H9 (cell line): ENCODE measurements at regions not wholly inside any gene's neighbourhood (a gene's known extent, or its start where the extent isn't known, plus 50 kb on each side); places are given as distances from the start of the nearest gene placed in this dataset.

Experiments
- DNase-seq: peaks from one replicate; pipeline ENCODE4 v3.0.0-alpha.2; 2017
- H2AFZ ChIP-seq: one replicate; pipeline ENCODE4 v1.6.1; 2013; ENCODE audit warnings: mild to moderate bottlenecking, low read length, control low read depth, moderate library complexity
- H2AK5ac ChIP-seq: 2 replicates; pipeline ENCODE4 v1.6.1; 2013; ENCODE audit warnings: low read length, control low read depth, mixed read lengths; ENCODE audit not compliant: insufficient read length
- H2BK120ac ChIP-seq: one replicate; pipeline ENCODE4 v1.6.1; 2013; ENCODE audit warnings: low read depth, mild to moderate bottlenecking, low read length, control low read depth, inconsistent platforms; ENCODE audit not compliant: poor library complexity, severe bottlenecking
- H2BK12ac ChIP-seq: 2 replicates; pipeline ENCODE4 v1.6.1; 2013; ENCODE audit warnings: low read length, control low read depth, mixed read lengths, low read depth; ENCODE audit not compliant: insufficient read length
- H2BK15ac ChIP-seq: 2 replicates; pipeline ENCODE4 v1.6.1; 2013; ENCODE audit warnings: low read depth, low read length, control low read depth
- H2BK20ac ChIP-seq: one replicate; pipeline ENCODE4 v1.6.1; 2013; ENCODE audit warnings: low read depth, mild to moderate bottlenecking, low read length, control low read depth, inconsistent platforms; ENCODE audit not compliant: poor library complexity, severe bottlenecking
- H2BK5ac ChIP-seq: 2 replicates; pipeline ENCODE4 v1.6.1; 2013; ENCODE audit warnings: low read length, control low read depth, mixed read lengths; ENCODE audit not compliant: insufficient read length
- H3K14ac ChIP-seq: 2 replicates; pipeline ENCODE4 v1.6.1; 2013; ENCODE audit warnings: low read length, control low read depth; ENCODE audit not compliant: insufficient read depth
- H3K18ac ChIP-seq: 2 replicates; pipeline ENCODE4 v1.6.1; 2013; ENCODE audit warnings: low read depth, mild to moderate bottlenecking, mixed read lengths, low read length, control low read depth; ENCODE audit not compliant: insufficient read length
- H3K23ac ChIP-seq: 2 replicates; pipeline ENCODE4 v1.6.1; 2013; ENCODE audit warnings: low read length, control low read depth, mixed read lengths, low read depth; ENCODE audit not compliant: insufficient read length
- H3K23me2 ChIP-seq: 2 replicates; pipeline ENCODE4 v1.6.1; 2013; ENCODE audit warnings: low read depth, mild to moderate bottlenecking, mixed read lengths, low read length, control low read depth; ENCODE audit not compliant: insufficient read length, poor library complexity, severe bottlenecking
- H3K27ac ChIP-seq: 2 replicates; pipeline ENCODE4 v1.5.1; 2013; ENCODE audit warnings: low read length, control low read depth, mixed read lengths, low read depth; ENCODE audit not compliant: insufficient read length
- H3K27me3 ChIP-seq: 2 replicates; pipeline ENCODE4 v1.6.1; 2013; ENCODE audit warnings: low read length, control low read depth, inconsistent platforms; ENCODE audit not compliant: insufficient read depth
- H3K4ac ChIP-seq: 2 replicates; pipeline ENCODE4 v1.6.1; 2013; ENCODE audit warnings: low read depth, mild to moderate bottlenecking, control low read depth, inconsistent platforms, low read length, moderate library complexity
- H3K4me1 ChIP-seq: 2 replicates; pipeline ENCODE4 v1.6.1; 2013; ENCODE audit warnings: low read length, control low read depth, inconsistent platforms; ENCODE audit not compliant: insufficient read depth
- H3K4me2 ChIP-seq: 2 replicates; pipeline ENCODE4 v1.6.1; 2013; ENCODE audit warnings: low read length, control low read depth, mixed read lengths; ENCODE audit not compliant: insufficient read length, insufficient read depth
- H3K56ac ChIP-seq: 2 replicates; pipeline ENCODE4 v1.6.1; 2013; ENCODE audit warnings: low read depth, mild to moderate bottlenecking, mixed read lengths, low read length, control low read depth; ENCODE audit not compliant: insufficient read length
- H3K79me1 ChIP-seq: 2 replicates; pipeline ENCODE4 v1.6.1; 2013; ENCODE audit warnings: low read depth, mild to moderate bottlenecking, moderate library complexity, low read length, control low read depth, inconsistent platforms; ENCODE audit not compliant: insufficient read depth, poor library complexity, severe bottlenecking
- H3K79me2 ChIP-seq: 2 replicates; pipeline ENCODE4 v1.6.1; 2013; ENCODE audit warnings: low read length, control low read depth, inconsistent platforms; ENCODE audit not compliant: insufficient read depth
- H3K9ac ChIP-seq: 2 replicates; pipeline ENCODE4 v1.6.1; 2013; ENCODE audit warnings: low read length, control low read depth, mixed read lengths; ENCODE audit not compliant: insufficient read length; ENCODE audit errors: extremely low read depth
- H3K9me3 ChIP-seq: one replicate; pipeline ENCODE4 v1.6.1; 2013; ENCODE audit warnings: low read depth, low read length, inconsistent platforms; ENCODE audit not compliant: control insufficient read depth
- H3T11ph ChIP-seq: one replicate; pipeline ENCODE4 v1.6.1; 2013; ENCODE audit warnings: mild to moderate bottlenecking, low read length, control low read depth, inconsistent platforms
- H4K20me1 ChIP-seq: one replicate; pipeline ENCODE4 v1.6.1; 2013; ENCODE audit not compliant: control insufficient read depth, insufficient read length, insufficient read depth
- H4K5ac ChIP-seq: 2 replicates; pipeline ENCODE4 v1.6.1; 2013; ENCODE audit warnings: low read depth, mild to moderate bottlenecking, mixed read lengths, low read length, control low read depth; ENCODE audit not compliant: insufficient read length
- H4K8ac ChIP-seq: replicated peaks from 2 replicates; pipeline ENCODE4 v1.6.1; 2013; ENCODE audit warnings: low read length, control low read depth, mixed read lengths, low read depth; ENCODE audit not compliant: insufficient read length
- H4K91ac ChIP-seq: 2 replicates; pipeline ENCODE4 v1.6.1; 2013; ENCODE audit warnings: low read depth, mild to moderate bottlenecking, moderate library complexity, mixed read lengths, low read length, control low read depth; ENCODE audit not compliant: insufficient read length
- H3K27ac Mint-ChIP-seq, 3 experiments: 2 replicates in 2 of 3; 3 replicates in 1 of 3; pipeline ENCODE4 v1.8.0; 2020 to 2021; ENCODE audit warnings: mixed read lengths in 3 of 3, mild to moderate bottlenecking in 1 of 3, moderate library complexity in 1 of 3
- H3K27me3 Mint-ChIP-seq: 2 replicates; pipeline ENCODE4 v1.8.0; 2021; ENCODE audit warnings: low read depth, mild to moderate bottlenecking, moderate library complexity, mixed read lengths
- H3K36me3 Mint-ChIP-seq, 3 experiments: 2 replicates in 2 of 3; 3 replicates in 1 of 3; pipeline ENCODE4 v1.8.0; 2020 to 2021; ENCODE audit warnings: low read depth in 3 of 3, mixed read lengths in 3 of 3; ENCODE audit not compliant: insufficient read depth in 1 of 3
- H3K4me1 Mint-ChIP-seq, 2 experiments: 2 replicates each; pipeline ENCODE4 v1.8.0; 2020; ENCODE audit warnings: mixed read lengths in 2 of 2
- H3K4me3 Mint-ChIP-seq, 2 experiments: 2 replicates in 1 of 2; 3 replicates in 1 of 2; pipeline ENCODE4 v1.8.0; 2020 to 2021; ENCODE audit warnings: mild to moderate bottlenecking in 2 of 2, mixed read lengths in 2 of 2, moderate library complexity in 1 of 2
- H3K9me3 Mint-ChIP-seq, 2 experiments: 2 replicates in 1 of 2; 3 replicates in 1 of 2; pipeline ENCODE4 v1.8.0; 2020; ENCODE audit warnings: mild to moderate bottlenecking in 2 of 2, mixed read lengths in 2 of 2, moderate library complexity in 1 of 2
- CTCF ChIP-seq: fragments of 200-600 bp; sonication (generic); conservative IDR thresholded peaks from 3 replicates; pipeline ENCODE4 v1.8.0; 2021; ENCODE audit warnings: antibody characterized with exemption, mild to moderate bottlenecking
- WGBS: extraction: QIAGEN DNeasy Blood & Tissue Kit; methylation state at CpG from one replicate; pipeline ENCODE4 v1.1.7; 2013; ENCODE audit warnings: missing lambda C conversion rate, low lambda C conversion rate, mixed read lengths; ENCODE audit not compliant: insufficient read length; ENCODE audit errors: extremely low coverage; 5-methylcytosine and 5-hydroxymethylcytosine counted together

- no peak overlapping the region for H3K27ac Mint-ChIP-seq
- Histone ChIP-seq H3K79me1 (no peaks in the 10 kb centered on the region), H3K4ac (no peak overlapping the region), H3K9ac (no peak overlapping the region), H2BK120ac (no peak overlapping the region), H3K9me3 (no peaks in the 10 kb centered on the region), H2BK15ac (no peak overlapping the region), H3K23me2 (no peaks in the 10 kb centered on the region), H4K20me1 (no peaks in the 10 kb centered on the region), H4K8ac (no peak overlapping the region), H3K79me2 (no peaks in the 10 kb centered on the region), H3K18ac (no peak overlapping the region), H3K27me3 (no peaks in the 10 kb centered on the region), H3K27ac (no peak overlapping the region), H3K56ac (no peak overlapping the region), H2BK20ac (no peak overlapping the region), H2BK12ac (no peak overlapping the region), H3K4me1 (no peaks in the 10 kb centered on the region), H2BK5ac (no peak overlapping the region), H2AFZ (no peak overlapping the region), H3T11ph (no peak overlapping the region), H3K23ac (no peak overlapping the region), H3K4me2 (no peak overlapping the region), H4K5ac (no peak overlapping the region), H3K14ac (no peak overlapping the region), H4K91ac (no peak overlapping the region), H2AK5ac (no peak overlapping the region)
- WGBS, result no CpG with 5 or more reads among the region's 3 CpGs
- no peak overlapping the region for H3K4me3 Mint-ChIP-seq
- DNase-seq, result no peak
- peaks cover 2% of the 10 kb centered on the region; the same call in 1 of the 2 replicates for H3K27me3 Mint-ChIP-seq
- H3K4me1 Mint-ChIP-seq, result peaks cover 2 to 3% of the 10 kb centered on the region in 2 experiments; a peak in 2 of 4 replicates
- no peak for TF ChIP-seq CTCF
- H3K9me3 Mint-ChIP-seq, result peaks cover 0 to 6% of the 10 kb centered on the region in 2 experiments; a peak in 2 of 5 replicates
- H3K36me3 Mint-ChIP-seq, result no peaks in the 10 kb centered on the region
Observed at GRCh38 chr17:69732272-69732918, 317.9 kb downstream of the MAP2K6 start.
